Omental fat pad (tissue), 3 donors: ENCODE measurements at regions not wholly inside any gene's neighbourhood (a gene's known extent, or its start where the extent isn't known, plus 50 kb on each side); places are given as distances from the start of the nearest gene placed in this dataset.

ENCODE experiments used
- ATAC-seq: fragments of 150-250 bp; one replicate; pipeline ENCODE4 v1.9.1; 2016; ENCODE audit warnings: mild to moderate bottlenecking, moderate library complexity; ENCODE audit not compliant: low FRiP score
- DNase-seq: peaks from one replicate; pipeline ENCODE4 v3.0.0-alpha.2; 2019; ENCODE audit warnings: low spot score
- TF ChIP-seq, protein P1 (sequence below), 3 donors: fragments of 450-650 bp; IDR thresholded peaks; one replicate each; pipeline ENCODE4 v1.5.1; 2016 to 2017; ENCODE audit warnings: antibody characterized with exemption in 3 of 3, mild to moderate bottlenecking in 3 of 3, moderate library complexity in 2 of 3

DNA sequence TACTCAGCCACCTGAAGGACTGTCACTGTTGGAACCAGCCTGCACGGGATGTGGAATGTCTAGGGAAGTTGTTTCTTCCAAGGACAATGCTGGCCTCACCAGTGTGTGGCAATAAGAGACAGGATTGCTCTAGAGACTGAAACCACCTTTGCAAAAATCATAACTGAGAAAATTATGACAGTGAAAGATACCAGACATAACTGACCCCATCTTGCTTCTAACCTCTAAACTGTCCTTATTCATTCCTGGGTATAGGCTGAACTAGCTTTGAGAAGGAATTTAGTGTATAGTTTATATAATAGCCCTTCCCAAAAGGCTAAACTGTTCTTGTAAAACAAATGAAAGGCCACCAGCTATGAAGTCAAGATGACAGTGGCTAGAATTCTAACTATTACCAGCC lies 83.6 kb downstream of the IER5 start:
- TF ChIP-seq, protein P1, sequence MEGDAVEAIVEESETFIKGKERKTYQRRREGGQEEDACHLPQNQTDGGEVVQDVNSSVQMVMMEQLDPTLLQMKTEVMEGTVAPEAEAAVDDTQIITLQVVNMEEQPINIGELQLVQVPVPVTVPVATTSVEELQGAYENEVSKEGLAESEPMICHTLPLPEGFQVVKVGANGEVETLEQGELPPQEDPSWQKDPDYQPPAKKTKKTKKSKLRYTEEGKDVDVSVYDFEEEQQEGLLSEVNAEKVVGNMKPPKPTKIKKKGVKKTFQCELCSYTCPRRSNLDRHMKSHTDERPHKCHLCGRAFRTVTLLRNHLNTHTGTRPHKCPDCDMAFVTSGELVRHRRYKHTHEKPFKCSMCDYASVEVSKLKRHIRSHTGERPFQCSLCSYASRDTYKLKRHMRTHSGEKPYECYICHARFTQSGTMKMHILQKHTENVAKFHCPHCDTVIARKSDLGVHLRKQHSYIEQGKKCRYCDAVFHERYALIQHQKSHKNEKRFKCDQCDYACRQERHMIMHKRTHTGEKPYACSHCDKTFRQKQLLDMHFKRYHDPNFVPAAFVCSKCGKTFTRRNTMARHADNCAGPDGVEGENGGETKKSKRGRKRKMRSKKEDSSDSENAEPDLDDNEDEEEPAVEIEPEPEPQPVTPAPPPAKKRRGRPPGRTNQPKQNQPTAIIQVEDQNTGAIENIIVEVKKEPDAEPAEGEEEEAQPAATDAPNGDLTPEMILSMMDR (IDR thresholded peaks at IDR 0.05), result no peak
- ATAC-seq (no peak), DNase-seq (no peak)

DNA sequence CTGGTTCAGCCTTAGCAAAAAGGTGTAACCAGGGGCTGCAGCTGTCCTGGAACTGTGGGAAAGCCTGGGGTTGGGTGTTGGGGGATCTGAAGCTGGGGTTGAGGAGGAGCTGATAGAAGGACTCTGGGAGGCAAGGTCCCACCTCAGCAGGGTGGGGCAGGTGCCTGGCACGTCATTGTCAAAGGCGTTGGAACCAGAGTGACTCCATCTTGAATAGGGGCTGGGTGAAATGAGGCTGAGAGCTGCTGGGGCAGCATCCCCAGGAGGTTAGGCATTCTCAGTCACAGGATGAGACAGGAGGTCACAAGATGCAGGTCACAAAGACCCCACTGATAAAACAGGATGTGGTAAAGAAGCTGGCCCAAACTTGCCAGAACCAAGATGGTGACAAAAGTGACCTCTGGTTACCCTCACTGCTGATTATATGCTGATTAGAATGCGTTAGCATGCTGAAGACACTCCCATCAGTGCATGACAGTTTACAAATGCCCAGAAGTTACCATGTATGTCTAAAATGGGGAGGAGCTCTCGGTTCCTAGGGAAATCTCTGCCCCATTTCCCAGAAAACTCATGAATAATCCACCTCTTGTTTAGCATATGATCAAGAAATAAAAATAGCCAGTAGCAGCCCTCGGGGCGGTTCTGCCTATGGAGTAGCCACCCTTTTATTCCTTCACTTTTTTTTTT lies 85.4 kb downstream of the IER5 start:
- ATAC-seq (no peak), DNase-seq (no peak)
- TF ChIP-seq, protein P1 (IDR thresholded peaks at IDR 0.05), result no peak

DNA sequence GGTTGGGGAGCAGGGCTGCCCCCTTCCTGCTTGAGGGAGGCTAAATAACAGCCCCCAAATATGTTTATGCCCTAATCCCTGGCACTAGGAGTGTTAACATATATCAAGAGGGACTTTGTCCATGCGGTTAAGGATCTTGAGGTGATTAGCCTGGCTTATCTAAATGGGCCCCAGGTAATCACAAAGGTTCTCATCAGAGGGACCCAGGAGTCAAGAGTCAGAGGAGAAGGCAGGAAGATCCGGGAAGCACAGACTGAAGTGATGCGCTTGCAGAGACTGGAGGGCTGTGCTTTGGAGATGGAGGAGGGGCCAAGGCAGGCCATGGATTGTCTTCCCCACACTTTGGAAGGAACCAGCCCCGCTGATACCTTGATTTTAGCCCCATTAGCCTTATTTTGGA lies 86.4 kb downstream of the IER5 start:
- TF ChIP-seq, protein P1 (IDR thresholded peaks at IDR 0.05), result no peak
- DNase-seq (no peak), ATAC-seq (no peak)

DNA sequence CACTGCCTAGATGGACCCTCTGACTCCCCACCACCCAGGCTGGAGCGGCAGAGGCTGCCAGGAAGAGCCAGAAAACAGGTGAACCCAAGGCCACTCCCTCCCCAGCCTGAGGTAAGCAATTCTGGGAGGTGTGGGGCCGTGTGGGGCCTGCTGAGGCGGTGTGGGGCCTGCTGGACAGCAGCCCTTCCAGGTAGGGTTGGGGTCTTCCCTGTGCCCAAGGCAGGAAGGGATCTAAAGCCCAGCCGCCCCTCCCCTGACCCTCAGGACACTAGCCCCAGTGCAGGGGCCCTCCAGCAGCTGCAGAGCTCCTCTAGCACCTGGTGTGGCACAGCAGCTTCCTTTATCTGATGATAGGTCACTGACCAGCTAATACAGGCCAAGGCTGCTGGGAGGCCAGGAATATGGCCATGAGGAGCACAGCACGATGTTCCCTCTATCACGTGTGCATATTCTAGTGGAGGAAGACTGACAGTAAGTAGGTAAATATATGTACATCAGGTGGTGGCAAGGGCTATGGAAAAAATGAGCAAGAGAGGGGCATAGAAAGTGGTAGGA lies 86.9 kb downstream of the IER5 start:
- TF ChIP-seq, protein P1 (IDR thresholded peaks at IDR 0.05), result no peak
- ATAC-seq, result no peak
- DNase-seq, result no peak

DNA sequence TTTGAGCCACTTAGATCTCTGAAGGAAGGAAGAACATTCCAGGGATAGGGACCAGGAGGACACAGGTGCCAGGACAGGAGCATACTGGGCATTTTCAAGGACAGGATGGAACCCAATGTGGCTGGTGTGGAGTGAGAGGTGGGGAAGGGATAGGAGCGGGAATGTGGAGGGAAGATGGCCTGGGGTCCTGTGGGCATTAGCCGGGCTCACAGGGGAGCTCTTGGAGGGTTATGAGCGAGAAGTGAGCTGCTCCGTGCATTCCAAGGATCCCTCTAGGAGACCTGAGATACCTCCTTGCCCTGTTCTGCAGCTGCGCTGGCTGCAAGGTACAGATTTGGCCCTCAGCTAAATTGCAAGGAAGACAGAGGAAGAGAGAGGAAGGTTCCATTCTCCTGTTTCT lies 87.5 kb downstream of the IER5 start:
- no peak for ATAC-seq
- TF ChIP-seq, protein P1 (IDR thresholded peaks at IDR 0.05), result no peak
- no peak for DNase-seq

DNA sequence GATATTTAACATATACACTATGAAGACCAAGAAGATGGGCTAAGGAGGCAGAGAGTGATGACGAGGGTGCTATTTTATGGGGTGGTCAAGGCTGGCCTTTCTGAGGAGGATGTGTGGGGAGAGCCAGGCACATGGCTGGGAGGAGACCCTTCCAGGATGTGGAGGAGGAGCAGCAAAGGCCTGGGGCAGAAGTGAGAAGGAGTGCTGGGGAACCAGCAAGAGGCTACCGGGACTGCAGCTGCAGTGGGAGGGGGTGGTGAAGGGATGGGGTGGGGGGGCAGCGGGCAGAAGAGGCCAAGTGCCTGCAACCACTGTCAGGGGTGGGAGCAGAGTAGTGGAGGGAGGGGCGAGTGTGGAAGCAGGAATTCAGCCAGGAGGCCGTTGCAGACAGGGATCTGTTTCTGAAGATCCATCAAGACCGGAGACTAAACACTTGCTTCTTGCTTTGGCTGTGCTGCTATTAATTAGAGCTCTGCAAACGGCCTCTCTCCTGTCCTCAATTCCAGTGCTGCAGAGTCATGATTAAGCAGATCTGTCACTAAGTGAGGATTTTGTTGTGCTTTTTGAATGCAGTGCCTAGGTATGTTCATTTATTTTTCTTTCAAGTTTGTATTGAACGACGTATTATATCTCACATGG lies 89.9 kb downstream of the IER5 start:
- ATAC-seq, result no peak
- TF ChIP-seq, protein P1 (IDR thresholded peaks at IDR 0.05), result no peak
- no peak for DNase-seq
